ENCODE measurements at regions not wholly inside any gene's neighbourhood (a gene's known extent, or its start where the extent isn't known, plus 50 kb on each side); places are given as distances from the start of the nearest gene placed in this dataset.

DNA sequence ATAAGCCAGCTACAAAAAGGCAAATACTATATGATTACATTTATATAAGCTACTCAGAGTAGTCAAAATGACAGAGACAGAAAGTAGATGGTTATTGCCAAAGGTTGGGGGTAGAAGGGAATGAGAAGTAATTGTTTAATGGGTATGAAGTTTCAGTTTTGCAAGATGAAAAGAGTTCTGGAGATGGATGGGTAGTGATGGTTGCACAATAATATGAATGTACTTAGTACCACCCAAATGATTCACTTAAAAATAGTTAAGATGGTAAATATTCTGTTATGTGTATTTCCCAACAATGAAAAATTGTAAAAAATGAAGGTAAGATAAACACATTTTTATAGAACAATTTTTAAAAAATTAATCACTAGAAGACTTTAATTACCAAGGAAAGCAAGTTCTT is 448.4 kb downstream of the ADCYAP1 start:
- no peaks in the 10 kb centered on the region for H3K36me3 ChIP-seq (ENCODE audit: insufficient read depth in 1 of 2, low read depth in 1 of 2)
- TF ChIP-seq, protein P1, sequence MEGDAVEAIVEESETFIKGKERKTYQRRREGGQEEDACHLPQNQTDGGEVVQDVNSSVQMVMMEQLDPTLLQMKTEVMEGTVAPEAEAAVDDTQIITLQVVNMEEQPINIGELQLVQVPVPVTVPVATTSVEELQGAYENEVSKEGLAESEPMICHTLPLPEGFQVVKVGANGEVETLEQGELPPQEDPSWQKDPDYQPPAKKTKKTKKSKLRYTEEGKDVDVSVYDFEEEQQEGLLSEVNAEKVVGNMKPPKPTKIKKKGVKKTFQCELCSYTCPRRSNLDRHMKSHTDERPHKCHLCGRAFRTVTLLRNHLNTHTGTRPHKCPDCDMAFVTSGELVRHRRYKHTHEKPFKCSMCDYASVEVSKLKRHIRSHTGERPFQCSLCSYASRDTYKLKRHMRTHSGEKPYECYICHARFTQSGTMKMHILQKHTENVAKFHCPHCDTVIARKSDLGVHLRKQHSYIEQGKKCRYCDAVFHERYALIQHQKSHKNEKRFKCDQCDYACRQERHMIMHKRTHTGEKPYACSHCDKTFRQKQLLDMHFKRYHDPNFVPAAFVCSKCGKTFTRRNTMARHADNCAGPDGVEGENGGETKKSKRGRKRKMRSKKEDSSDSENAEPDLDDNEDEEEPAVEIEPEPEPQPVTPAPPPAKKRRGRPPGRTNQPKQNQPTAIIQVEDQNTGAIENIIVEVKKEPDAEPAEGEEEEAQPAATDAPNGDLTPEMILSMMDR (IDR thresholded peaks at IDR 0.05): no peak
- intact Hi-C loops (cut with DNase I): no loop called here
- ATAC-seq: no peak
- no peak overlapping the region for H3K4me3 ChIP-seq
- no peaks in the 10 kb centered on the region for H3K4me1 ChIP-seq
- no peak for DNase-seq
- no peaks in the 10 kb centered on the region for H3K27me3 ChIP-seq (ENCODE audit: insufficient read depth in 3 of 3, low read length in 2 of 3)
- no peaks in the 10 kb centered on the region for H3K9me3 ChIP-seq
- no peak overlapping the region for H3K27ac ChIP-seq

DNA sequence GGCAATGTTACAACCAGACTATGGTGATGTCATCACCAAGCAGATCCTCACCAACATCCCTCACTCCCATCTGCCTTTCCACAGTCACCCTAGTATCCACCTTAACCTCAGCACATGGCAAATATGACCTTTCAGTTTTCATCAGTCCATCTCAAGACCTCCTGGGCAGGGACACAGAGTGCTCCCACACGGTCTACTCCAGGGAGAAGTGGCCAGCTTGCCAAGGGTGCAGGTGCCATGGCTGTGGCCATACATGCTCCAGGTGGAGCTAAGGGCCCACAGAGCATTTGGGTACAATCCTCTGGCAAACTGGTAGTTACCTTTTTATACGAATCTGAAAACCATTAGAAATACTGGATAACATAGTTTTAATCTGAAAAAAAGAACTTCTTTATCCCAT is 453.1 kb downstream of the ADCYAP1 start:
- no peaks in the 10 kb centered on the region for H3K27me3 ChIP-seq (ENCODE audit: insufficient read depth in 3 of 3, low read length in 2 of 3)
- H3K36me3 ChIP-seq (ENCODE audit: insufficient read depth in 1 of 2, low read depth in 1 of 2): no peaks in the 10 kb centered on the region
- 68 to 87% (median 83%) methylated on average over 2 of the region's 2 CpGs for WGBS, 3 donors
- H3K4me1 ChIP-seq: no peaks in the 10 kb centered on the region
- no peak overlapping the region for H3K4me3 ChIP-seq
- no peak overlapping the region for H3K27ac ChIP-seq
- H3K9me3 ChIP-seq: no peaks in the 10 kb centered on the region
- intact Hi-C loops (cut with DNase I): no loop called here
- ATAC-seq (no peak), DNase-seq (no peak)
- TF ChIP-seq, protein P1 (IDR thresholded peaks at IDR 0.05): no peak

DNA sequence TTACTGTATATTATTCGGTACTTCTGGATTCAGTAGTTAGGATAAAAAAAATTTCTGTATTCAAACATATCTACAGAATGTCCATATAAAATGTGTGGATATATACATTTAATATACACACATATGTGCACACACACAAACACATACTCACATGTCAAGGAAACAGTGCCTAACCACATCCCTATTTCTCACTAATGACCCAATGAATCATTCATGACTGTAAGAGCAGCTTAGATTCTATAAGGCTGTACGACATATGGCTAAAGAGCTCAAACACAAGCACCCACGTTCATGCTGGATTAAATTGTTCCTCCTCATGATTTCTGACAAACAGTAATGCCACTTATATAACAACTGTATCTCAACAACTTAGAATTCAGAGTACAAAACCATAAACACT is 457.3 kb downstream of the ADCYAP1 start:
- WGBS, 3 donors: 55 to 61% (median 56%) methylated on average over 3 of the region's 3 CpGs
- intact Hi-C loops (cut with DNase I): no loop called here
- no peak overlapping the region for H3K4me3 ChIP-seq
- no peak for DNase-seq
- no peak for ATAC-seq
- no peaks in the 10 kb centered on the region for H3K9me3 ChIP-seq
- no peak overlapping the region for H3K27ac ChIP-seq
- no peaks in the 10 kb centered on the region for H3K4me1 ChIP-seq
- TF ChIP-seq, protein P1 (IDR thresholded peaks at IDR 0.05): no peak
- H3K27me3 ChIP-seq (ENCODE audit: insufficient read depth in 3 of 3, low read length in 2 of 3): no peaks in the 10 kb centered on the region
- H3K36me3 ChIP-seq (ENCODE audit: insufficient read depth in 1 of 2, low read depth in 1 of 2): no peaks in the 10 kb centered on the region

DNA sequence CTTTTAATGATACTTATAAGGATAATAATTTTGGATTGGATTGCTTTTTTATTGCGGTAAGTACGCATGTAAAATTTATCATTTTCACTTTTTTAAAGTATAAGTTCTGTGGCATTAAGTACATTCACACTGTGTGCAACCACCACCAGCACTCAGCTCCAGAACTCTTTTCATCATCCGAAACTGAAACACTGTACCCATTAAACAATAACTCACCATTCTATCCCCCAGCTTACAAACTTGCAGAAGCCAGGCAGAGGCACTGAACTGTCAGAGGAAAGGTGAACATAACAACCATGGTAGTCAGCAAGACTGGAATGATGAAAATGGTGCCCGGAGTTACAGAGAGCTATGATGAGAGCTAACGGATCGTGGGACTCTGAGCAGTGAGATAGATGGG is 465.9 kb downstream of the ADCYAP1 start:
- Histone ChIP-seq H3K4me3 (no peak overlapping the region), H3K27ac (no peak overlapping the region), H3K9me3 (no peaks in the 10 kb centered on the region), H3K4me1 (no peaks in the 10 kb centered on the region), H3K36me3 (ENCODE audit: insufficient read depth in 1 of 2, low read depth in 1 of 2) (no peaks in the 10 kb centered on the region), H3K27me3 (ENCODE audit: insufficient read depth in 3 of 3, low read length in 2 of 3) (no peaks in the 10 kb centered on the region)
- TF ChIP-seq, protein P1 (IDR thresholded peaks at IDR 0.05): no peak
- intact Hi-C loops (cut with DNase I): no loop called here
- no peak for DNase-seq
- no peak for ATAC-seq
- WGBS, 3 donors: 93 to 96% (median 94%) methylated on average over 6 of the region's 6 CpGs

DNA sequence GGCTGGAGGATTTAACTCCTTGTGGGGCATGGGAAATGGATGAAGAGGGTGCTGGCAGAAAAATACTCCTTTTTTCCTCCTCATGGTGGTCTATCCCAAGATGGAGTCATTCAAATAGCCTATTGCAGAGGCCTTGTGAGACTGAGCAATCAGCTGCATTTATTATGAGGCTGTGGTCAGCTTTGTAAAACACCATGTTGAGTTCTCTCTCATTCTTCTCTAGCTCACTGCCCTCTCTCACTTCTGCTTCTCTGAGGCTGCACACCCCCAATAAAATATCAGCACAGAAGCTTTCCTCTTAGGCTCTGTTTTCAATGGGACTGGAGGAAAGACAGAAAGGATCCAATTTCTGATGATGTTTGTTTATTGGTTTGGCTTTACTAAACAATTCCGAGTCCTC is 467.1 kb downstream of the ADCYAP1 start:
- Histone ChIP-seq H3K27ac (no peak overlapping the region), H3K4me1 (no peaks in the 10 kb centered on the region), H3K4me3 (no peak overlapping the region), H3K36me3 (ENCODE audit: insufficient read depth in 1 of 2, low read depth in 1 of 2) (no peaks in the 10 kb centered on the region), H3K27me3 (ENCODE audit: insufficient read depth in 3 of 3, low read length in 2 of 3) (no peaks in the 10 kb centered on the region), H3K9me3 (no peaks in the 10 kb centered on the region)
- TF ChIP-seq, protein P1 (IDR thresholded peaks at IDR 0.05): no peak
- intact Hi-C loops (cut with DNase I): no loop called here
- DNase-seq: no peak
- no peak for ATAC-seq
- 75 to 83% (median 76%) methylated on average over 1 of the region's 1 CpG for WGBS, 3 donors
